Activated naive CD4-positive, alpha-beta T cell treated with anti-CD3 and anti-CD28 coated beads, Interleukin-2, amount 50 U/mL, for 24 hours (primary cell): ENCODE measurements at regions not wholly inside any gene's neighbourhood (a gene's known extent, or its start where the extent isn't known, plus 50 kb on each side); places are given as distances from the start of the nearest gene placed in this dataset.

Experiments used
- H3K27ac Mint-ChIP-seq: one replicate; pipeline ENCODE4 v1.8.0; 2021; ENCODE audit warnings: mild to moderate bottlenecking, mixed read lengths
- H3K27me3 Mint-ChIP-seq: one replicate; pipeline ENCODE4 v1.8.0; 2021; ENCODE audit warnings: mixed read lengths
- H3K36me3 Mint-ChIP-seq: one replicate; pipeline ENCODE4 v1.8.0; 2021; ENCODE audit warnings: mixed read lengths
- H3K4me1 Mint-ChIP-seq: one replicate; pipeline ENCODE4 v1.8.0; 2021; ENCODE audit warnings: mixed read lengths
- H3K4me3 Mint-ChIP-seq: one replicate; pipeline ENCODE4 v1.8.0; 2021; ENCODE audit warnings: mild to moderate bottlenecking, mixed read lengths
- H3K9me3 Mint-ChIP-seq: one replicate; pipeline ENCODE4 v1.8.0; 2021; ENCODE audit warnings: mixed read lengths

DNA sequence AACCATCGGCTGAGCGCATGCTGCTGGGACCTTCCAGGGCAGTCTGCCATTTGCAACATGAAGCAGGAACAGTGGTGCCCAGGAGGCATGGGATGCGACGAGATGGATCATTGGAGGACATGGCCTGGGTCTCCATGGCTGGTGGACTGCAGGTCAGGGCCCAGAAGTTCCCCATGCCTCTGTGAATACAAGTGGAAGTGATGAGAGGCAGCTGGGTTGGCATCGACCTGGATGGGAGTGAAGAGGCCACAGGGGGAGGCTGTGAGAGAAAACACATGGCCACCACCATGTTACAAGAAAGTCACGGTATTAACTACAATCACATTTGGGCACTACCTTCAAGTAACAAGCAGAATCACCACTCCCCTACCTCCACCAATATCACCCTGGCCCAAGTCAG, 262.0 kb downstream of the FOXO1 start:
- H3K4me1 Mint-ChIP-seq: peaks cover 25% of the 10 kb centered on the region
- no peaks in the 10 kb centered on the region for H3K36me3 Mint-ChIP-seq
- H3K27me3 Mint-ChIP-seq: no peaks in the 10 kb centered on the region

DNA sequence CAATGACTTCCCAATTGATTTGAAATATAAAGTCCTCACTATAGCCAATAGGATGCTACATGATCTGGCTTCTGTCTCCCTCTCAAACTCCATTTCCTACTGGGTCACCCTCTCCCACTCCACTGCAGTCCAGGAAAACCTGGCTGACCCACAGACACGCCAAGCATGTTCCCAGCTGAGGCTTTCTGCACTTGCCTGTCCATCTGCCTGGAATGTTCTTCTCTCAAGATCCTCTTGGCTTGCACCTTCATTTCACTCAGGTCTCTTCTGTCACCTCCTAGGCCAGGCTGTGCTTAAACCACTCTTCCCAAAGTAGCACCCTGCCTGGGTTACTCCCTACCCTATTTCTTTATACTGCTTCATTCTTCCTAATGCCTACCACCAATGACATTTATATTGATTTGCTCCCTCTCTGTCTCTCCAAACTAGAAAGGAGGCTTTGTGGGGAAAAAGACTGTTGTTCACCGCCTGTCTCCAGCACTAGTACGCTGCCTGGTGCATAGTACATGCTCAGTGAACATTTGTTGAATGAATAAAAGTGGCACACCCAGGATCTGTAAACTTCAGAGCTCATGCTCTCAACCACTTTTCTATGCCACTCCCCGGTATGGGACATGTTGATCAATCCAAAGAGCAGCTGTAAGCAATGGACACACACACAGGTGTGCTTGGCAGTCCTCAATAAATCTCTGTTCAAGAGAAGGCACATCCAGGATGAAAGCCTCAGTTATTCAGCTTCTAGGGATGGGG, 261.3 kb downstream of the FOXO1 start:
- H3K27ac Mint-ChIP-seq: peak overlapping the region; percentile 15
- H3K4me1 Mint-ChIP-seq: peaks cover 25% of the 10 kb centered on the region
- no peaks in the 10 kb centered on the region for H3K9me3 Mint-ChIP-seq
- H3K27me3 Mint-ChIP-seq: no peaks in the 10 kb centered on the region
- H3K4me3 Mint-ChIP-seq: no peak overlapping the region
- no peaks in the 10 kb centered on the region for H3K36me3 Mint-ChIP-seq

More for the DNA sequence above, 262.0 kb downstream of the FOXO1 start:
- H3K27ac Mint-ChIP-seq: no peak overlapping the region
- H3K9me3 Mint-ChIP-seq: no peaks in the 10 kb centered on the region
- H3K4me3 Mint-ChIP-seq: no peak overlapping the region

DNA sequence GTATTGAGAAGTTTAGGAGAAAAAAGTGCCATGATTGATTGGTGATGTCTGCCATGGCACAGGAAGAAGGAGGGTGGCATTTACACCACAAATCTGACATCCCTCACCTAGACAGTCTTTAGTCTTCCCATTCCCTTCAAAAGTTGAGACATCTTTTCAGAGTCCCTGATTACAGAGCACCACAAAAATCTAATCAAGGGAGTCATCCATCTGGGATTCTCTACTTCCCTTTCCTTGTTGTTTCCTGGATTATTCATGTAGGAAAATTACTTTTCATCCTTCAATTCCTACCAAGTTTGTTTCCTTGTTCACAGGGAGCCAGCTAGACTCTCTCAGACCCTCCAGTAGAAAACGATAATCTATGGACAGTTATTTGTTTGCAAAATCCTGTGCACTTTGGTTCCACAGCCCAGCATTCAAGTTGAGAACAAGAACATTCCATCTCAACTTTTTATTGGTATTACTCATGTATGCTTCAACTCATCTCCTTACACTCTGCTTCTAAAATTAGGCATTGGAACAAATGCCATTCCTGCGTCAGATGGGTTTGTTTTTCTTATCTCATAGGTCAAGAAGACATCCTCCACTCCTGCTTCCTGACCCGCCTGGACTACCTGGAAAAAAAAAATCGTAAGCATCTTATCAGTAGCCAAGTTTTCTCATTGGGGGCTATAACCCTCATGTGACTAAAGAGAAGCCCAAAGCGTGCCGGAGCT, 259.9 kb downstream of the FOXO1 start:
- Mint-ChIP-seq H3K27ac (no peak overlapping the region), H3K4me3 (no peak overlapping the region), H3K27me3 (no peaks in the 10 kb centered on the region), H3K4me1 (peaks cover 24% of the 10 kb centered on the region), H3K9me3 (no peaks in the 10 kb centered on the region), H3K36me3 (peaks cover 4% of the 10 kb centered on the region)

DNA sequence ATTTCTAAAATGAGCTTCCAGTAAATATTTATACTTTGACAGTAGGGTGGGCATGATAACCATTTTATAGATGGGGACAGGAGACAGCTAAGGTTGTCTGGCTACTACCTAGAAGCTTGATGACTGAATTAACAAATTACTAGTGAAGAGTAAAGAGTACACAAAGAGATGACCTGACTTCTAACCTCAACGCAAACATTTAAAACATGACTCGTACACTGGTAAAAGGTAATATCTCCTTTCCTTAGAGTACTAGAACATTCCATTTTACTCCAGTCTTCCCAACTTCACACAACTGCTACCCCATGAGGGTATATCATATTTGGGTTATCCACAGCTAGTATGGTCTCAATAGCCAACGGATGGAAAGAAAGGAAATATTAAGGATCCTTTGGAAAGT, 258.9 kb downstream of the FOXO1 start:
- peaks cover 4% of the 10 kb centered on the region for H3K36me3 Mint-ChIP-seq

DNA sequence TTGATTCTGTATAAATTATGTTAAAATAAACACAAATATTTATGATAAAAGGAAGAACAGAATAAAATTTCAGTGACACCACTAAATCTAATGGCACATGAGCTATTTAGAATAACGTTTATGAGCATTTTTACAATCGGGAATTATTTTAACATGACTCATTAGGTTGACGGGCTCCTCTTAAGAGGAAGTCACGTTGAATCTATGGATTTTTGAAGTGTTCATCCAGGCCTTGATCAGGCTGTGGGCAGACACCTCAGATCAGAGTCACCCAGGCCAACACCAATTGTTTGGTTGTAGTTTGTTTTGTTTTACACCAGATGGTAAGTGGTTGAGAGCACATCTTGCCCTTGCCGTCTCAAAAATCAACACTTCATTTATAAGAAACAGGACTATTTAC, 257.8 kb downstream of the FOXO1 start:
- H3K9me3 Mint-ChIP-seq: no peaks in the 10 kb centered on the region
- H3K4me3 Mint-ChIP-seq: no peak overlapping the region
- peaks cover 10% of the 10 kb centered on the region for H3K4me1 Mint-ChIP-seq
- peaks cover 4% of the 10 kb centered on the region for H3K36me3 Mint-ChIP-seq
- no peak overlapping the region for H3K27ac Mint-ChIP-seq
- no peaks in the 10 kb centered on the region for H3K27me3 Mint-ChIP-seq

More for the DNA sequence above, 258.9 kb downstream of the FOXO1 start:
- no peaks in the 10 kb centered on the region for H3K9me3 Mint-ChIP-seq
- H3K27me3 Mint-ChIP-seq: no peaks in the 10 kb centered on the region
- H3K27ac Mint-ChIP-seq: no peak overlapping the region
- peaks cover 14% of the 10 kb centered on the region for H3K4me1 Mint-ChIP-seq
- no peak overlapping the region for H3K4me3 Mint-ChIP-seq

DNA sequence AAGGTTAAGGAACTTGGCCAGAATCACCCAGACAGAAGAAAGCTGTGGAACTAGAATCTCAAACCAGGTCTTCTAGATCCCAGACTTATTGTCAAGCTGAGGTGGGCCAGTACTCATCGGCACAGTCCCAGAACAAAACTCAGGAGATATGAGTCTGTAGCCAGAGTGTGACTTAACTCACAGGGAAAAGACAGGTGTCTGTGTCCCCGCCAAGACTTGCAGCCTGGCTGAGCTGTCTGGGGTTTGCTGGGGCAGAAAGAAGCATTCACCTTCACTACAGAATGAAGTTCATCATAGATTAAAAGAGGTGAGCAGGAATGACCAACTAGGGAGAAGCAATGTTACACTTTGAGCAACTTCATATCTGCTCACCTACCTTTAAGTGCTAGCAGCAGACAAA, 257.2 kb downstream of the FOXO1 start:
- H3K27me3 Mint-ChIP-seq: no peaks in the 10 kb centered on the region
- no peak overlapping the region for H3K27ac Mint-ChIP-seq
- H3K36me3 Mint-ChIP-seq: peaks cover 4% of the 10 kb centered on the region
- no peak overlapping the region for H3K4me3 Mint-ChIP-seq
- H3K9me3 Mint-ChIP-seq: no peaks in the 10 kb centered on the region
- H3K4me1 Mint-ChIP-seq: peaks cover 10% of the 10 kb centered on the region

DNA sequence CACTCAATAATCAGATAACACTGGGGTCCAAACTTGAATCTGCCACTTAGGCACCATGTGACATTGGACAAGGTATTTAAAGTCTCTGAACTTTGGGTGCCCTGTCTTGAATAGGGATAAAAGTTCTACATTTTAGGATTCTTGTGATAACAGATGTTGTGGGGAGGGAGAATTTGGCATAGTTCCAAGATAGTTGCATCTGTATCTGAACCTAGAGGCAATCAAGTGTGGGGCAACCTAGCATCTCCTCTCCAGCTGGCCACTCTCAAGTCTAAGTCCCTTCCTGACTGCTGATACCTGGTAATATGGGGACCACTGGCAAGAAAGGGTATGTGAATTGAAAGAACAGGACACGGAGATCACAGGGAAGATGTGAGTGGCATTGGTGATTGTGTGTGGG, 256.1 kb downstream of the FOXO1 start:
- Mint-ChIP-seq H3K4me3 (no peak overlapping the region), H3K27me3 (no peaks in the 10 kb centered on the region), H3K36me3 (peaks cover 4% of the 10 kb centered on the region), H3K27ac (no peak overlapping the region), H3K9me3 (no peaks in the 10 kb centered on the region), H3K4me1 (peaks cover 10% of the 10 kb centered on the region)

DNA sequence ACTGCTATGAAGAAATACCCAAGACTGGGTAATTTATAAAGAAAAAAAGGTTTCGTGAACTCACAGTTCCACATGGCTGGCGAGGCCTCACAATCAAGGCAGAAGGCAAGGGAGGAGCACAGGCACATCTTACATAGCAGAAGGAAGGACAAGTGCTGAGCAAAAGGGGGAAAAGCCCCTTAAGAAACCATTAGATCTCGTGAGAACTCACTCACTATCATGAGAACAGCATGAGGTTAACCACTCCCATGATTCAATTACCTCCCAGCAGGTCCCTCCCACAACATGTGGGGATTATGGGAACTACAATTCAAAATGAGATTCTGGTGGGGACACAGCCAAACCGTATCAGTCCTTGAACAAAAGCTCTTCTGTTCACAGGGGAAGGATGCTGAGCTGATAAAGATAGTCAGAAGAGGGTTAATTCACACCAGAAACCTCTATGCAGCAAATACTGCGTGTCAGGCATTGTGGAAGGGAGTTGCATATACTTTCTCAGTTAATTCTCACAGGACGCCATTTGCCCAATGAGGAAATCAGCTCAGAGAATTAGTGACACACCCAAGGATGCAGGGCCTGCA, 246.2 kb downstream of the FOXO1 start:
- Mint-ChIP-seq H3K4me3 (no peak overlapping the region), H3K4me1 (peaks cover 26% of the 10 kb centered on the region), H3K27ac (no peak overlapping the region)

DNA sequence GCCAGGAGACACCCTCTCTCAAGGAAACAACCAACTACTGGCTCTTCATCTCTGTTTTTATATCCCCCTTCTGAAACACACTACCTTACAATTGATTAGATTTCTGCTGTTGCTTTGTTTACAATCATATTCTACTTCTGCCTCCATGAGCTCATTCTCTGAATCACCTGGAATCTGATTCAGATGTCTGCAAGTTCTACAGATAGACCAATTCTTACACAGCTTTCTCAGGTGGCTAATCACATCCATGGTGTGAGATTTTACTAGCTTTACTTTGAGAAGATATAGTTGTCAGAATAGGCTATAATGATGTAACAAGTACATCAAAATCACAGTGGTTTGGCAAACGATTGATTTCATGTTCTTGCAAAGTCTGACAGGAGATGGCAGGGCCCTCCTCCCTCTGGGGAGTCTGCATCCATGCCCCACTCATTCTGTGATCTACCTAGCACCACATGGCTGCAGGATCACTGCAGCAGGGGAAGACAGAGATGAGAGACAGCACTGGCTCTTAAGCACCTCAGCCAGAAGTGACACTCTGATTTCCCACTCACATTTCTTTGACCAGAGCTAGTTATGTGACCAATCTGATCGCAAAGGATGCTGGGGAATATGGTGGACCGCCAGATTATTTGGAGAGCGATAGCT, 243.7 kb downstream of the FOXO1 start:
- H3K36me3 Mint-ChIP-seq: no peaks in the 10 kb centered on the region
- no peak overlapping the region for H3K27ac Mint-ChIP-seq
- no peak overlapping the region for H3K4me3 Mint-ChIP-seq
- H3K27me3 Mint-ChIP-seq: no peaks in the 10 kb centered on the region
- no peaks in the 10 kb centered on the region for H3K9me3 Mint-ChIP-seq
- H3K4me1 Mint-ChIP-seq: peaks cover 32% of the 10 kb centered on the region

More for the DNA sequence above, 246.2 kb downstream of the FOXO1 start:
- peaks cover 5% of the 10 kb centered on the region for H3K9me3 Mint-ChIP-seq
- no peaks in the 10 kb centered on the region for H3K27me3 Mint-ChIP-seq
- H3K36me3 Mint-ChIP-seq: peaks cover 2% of the 10 kb centered on the region

DNA sequence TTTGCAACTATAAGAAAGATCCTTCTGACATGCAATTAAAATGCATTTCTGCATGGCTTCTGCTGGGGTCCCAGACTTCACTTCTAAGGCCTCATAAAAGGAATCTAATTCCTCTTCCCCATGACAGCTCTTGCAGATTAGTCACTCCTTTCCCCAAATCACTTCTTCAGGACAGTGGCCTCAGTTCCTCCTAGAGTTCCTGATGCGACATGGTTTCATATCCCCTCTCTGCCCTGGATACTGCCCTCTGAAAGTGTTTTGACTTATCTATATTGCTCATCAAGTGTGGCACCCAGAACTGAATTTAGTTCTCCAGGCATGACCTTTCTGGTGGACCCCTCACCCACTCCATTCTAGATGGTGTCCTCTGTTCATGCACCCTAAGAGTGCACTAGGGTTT, 238.1 kb downstream of the FOXO1 start:
- H3K27ac Mint-ChIP-seq: no peak overlapping the region
- H3K27me3 Mint-ChIP-seq: no peaks in the 10 kb centered on the region
- peaks cover 28% of the 10 kb centered on the region for H3K4me1 Mint-ChIP-seq
- no peaks in the 10 kb centered on the region for H3K36me3 Mint-ChIP-seq
- no peaks in the 10 kb centered on the region for H3K9me3 Mint-ChIP-seq
- no peak overlapping the region for H3K4me3 Mint-ChIP-seq

DNA sequence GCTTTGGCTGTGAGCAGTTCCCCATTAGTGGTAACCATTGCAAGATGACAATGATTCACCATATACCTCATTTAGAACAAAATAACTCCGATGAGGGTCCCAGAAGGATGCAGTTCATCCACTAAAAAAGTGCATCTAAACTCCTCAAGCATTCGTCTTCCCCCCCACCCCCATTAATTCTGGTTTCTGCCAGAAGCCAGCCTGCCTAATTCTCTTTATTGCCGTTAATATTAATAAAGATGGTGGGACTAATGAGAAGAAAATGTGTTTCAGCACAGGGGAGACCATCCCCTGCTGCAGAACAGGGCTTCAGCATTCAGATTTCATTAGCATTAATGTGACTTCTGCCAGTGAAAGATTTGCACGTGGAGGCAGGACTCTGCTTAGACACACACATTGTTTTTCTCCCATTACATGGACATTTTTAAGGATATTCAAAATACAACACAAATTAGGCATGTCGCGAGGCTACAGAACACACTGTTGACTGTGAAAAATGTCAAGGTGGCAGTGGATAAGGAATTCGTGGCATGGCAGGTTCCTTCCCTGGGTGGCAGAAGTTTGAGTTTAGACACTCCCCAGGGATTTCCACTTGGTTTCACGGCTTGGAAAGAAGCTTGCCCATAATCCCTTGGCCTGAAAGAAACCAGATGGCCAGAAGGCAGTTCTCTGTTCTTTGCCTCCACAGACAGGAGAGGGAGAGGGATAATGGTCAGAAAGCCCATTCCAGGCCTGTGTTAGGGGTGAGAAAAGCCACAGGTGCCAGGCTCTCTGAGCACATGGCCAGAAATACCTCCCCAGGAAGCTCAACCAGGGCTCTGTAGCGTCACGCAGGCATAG, 236.5 kb downstream of the FOXO1 start:
- Mint-ChIP-seq H3K9me3 (no peaks in the 10 kb centered on the region), H3K27ac (no peak overlapping the region), H3K4me1 (peaks cover 42% of the 10 kb centered on the region), H3K36me3 (no peaks in the 10 kb centered on the region), H3K27me3 (no peaks in the 10 kb centered on the region), H3K4me3 (no peak overlapping the region)

DNA sequence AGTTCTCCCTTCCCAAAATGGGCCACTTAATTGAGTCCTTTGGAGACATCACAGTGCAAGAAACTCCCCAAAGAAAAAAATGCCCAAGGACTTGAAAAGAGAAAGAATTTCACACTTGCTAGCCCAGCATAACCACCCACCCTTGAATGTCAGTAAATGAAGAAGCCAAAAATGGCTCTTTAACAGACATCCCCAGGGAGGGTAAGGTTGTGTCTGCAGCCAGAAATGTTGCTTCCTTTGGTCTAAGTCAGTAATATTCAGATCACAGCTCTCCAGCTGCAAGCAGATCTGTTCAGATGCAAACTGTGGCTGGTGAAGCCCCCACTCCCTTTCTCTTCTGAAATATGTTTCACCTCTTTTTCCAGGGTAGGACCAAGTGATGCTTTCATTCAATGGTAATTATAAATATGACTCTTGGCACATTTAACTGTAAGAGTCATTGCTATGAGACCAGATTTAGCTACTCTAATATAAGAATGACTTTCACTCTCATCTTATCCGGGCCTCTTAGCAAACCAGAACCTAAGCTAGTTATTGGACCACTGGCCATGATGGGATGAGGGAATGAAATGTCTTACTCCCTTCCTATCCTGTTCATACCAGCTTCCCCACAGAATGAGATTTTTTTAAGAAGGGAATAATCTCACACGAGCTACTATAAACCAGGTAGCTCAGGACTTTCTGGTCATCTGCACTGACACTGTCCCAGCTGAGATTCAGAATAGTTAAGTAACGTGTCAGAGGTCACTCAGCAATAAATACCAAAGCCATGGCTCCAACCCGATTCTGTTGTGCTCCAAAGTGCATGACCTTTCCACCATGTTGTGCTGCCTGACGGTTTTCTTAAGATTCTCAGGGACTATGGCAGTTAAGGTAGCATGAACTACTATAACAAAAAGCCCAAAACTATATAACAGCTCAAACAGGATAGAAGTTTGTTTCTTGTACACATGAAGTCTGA, 234.1 kb downstream of the FOXO1 start:
- Mint-ChIP-seq H3K36me3 (no peaks in the 10 kb centered on the region), H3K27me3 (no peaks in the 10 kb centered on the region), H3K4me1 (peaks cover 48% of the 10 kb centered on the region), H3K9me3 (no peaks in the 10 kb centered on the region), H3K27ac (no peak overlapping the region), H3K4me3 (no peak overlapping the region)

DNA sequence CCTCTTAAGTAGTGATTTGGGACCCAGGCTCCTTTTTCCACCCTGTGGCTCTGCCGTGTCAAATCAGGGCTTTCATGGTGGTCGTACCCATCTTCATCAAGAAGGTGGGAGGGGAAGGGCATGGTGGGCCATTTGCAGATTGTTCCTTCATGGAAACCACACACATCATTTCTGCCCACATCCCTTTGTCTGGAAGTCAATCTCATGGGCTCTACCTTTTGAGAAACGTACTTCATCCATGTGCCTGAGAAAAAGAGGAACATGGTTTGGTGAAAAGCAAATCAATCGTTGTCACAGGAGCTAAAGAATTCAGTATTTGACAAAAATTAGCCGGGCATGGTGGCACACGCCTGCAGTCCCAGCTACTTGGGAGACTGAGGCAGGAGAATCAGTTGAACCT, 233.4 kb downstream of the FOXO1 start:
- Mint-ChIP-seq H3K4me3 (no peak overlapping the region), H3K4me1 (peaks cover 55% of the 10 kb centered on the region), H3K36me3 (no peaks in the 10 kb centered on the region)

DNA sequence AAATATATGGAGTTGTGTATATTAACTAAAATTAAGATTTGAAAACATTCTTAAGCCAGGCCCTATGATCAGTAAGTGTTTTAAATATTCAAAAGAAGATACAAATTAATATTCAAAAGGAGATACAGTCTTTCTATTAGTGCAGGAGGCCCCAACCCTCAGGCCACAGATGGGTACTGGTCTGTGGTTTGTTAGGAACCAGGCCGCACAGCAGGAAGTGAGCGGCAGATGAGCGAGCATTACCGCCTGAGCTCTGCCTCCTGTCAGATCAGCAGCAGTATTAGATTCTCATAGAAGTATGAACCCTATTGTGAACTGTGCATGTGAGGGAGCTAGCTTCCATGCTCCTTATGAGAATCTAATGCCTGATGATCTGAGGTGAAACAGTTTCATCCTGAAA, 232.9 kb downstream of the FOXO1 start:
- H3K4me1 Mint-ChIP-seq: peaks cover 61% of the 10 kb centered on the region
- peak overlapping the region; percentile 23 for H3K27ac Mint-ChIP-seq
- H3K36me3 Mint-ChIP-seq: no peaks in the 10 kb centered on the region
- no peak overlapping the region for H3K4me3 Mint-ChIP-seq
- H3K9me3 Mint-ChIP-seq: no peaks in the 10 kb centered on the region
- no peaks in the 10 kb centered on the region for H3K27me3 Mint-ChIP-seq

More for the DNA sequence above, 233.4 kb downstream of the FOXO1 start:
- Mint-ChIP-seq H3K9me3 (no peaks in the 10 kb centered on the region), H3K27ac (no peak overlapping the region), H3K27me3 (no peaks in the 10 kb centered on the region)
